CD4-positive, alpha-beta T cell (primary cell): ENCODE measurements at regions not wholly inside any gene's neighbourhood (a gene's known extent, or its start where the extent isn't known, plus 50 kb on each side); places are given as distances from the start of the nearest gene placed in this dataset.

Experiments
- ATAC-seq: fragments of 200-7000 bp; cut with Tn5 transposase; one replicate; pipeline ENCODE4 v1.10.0; 2022; ENCODE audit warnings: mild to moderate bottlenecking; ENCODE audit not compliant: poor library complexity
- CTCF ChIA-PET: fragments of 350-600 bp; sonication (Branson Sonifier 250); formaldehyde crosslinking; loops from one replicate; lab custom pipeline; 2021; ENCODE audit warnings: antibody characterized with exemption, inconsistent platforms; lab: Charles Lee
- POLR2A ChIA-PET: fragments of 350-600 bp; sonication (Branson Sonifier 250); formaldehyde crosslinking; loops from one replicate; lab custom pipeline; 2021; ENCODE audit warnings: antibody characterized with exemption, inconsistent platforms; lab: Charles Lee
- DNase-seq, 14 experiments: peaks; one replicate each; pipeline ENCODE4 v3.0.0-alpha.2; 2013 to 2020; ENCODE audit warnings: mixed read lengths in 2 of 14
- H3K27ac ChIP-seq, 2 donors: one replicate each; pipeline versions ENCODE4 v1.5.1 to v1.7.0; 2013; ENCODE audit warnings: low read length in 2 of 2, low read depth in 1 of 2, mild to moderate bottlenecking in 1 of 2
- H3K27me3 ChIP-seq, 2 experiments: 1 replicate in 1 of 2; 2 replicates in 1 of 2; pipeline versions ENCODE4 v1.6.1 to v1.7.0; 2013; ENCODE audit warnings: low read length in 2 of 2, control low read depth in 1 of 2, mild to moderate bottlenecking in 1 of 2, moderate library complexity in 1 of 2; ENCODE audit not compliant: insufficient read depth in 2 of 2, control insufficient read depth in 1 of 2
- H3K36me3 ChIP-seq: one replicate; pipeline ENCODE4 v1.6.1; 2013; ENCODE audit warnings: low read length, control low read depth; ENCODE audit not compliant: insufficient read depth
- H3K4me1 ChIP-seq: one replicate; pipeline ENCODE4 v1.6.1; 2013; ENCODE audit warnings: low read length, control low read depth; ENCODE audit not compliant: insufficient read depth
- H3K4me3 ChIP-seq: one replicate; pipeline ENCODE4 v1.5.1; 2013; ENCODE audit warnings: mild to moderate bottlenecking, low read length, moderate library complexity
- H3K9me3 ChIP-seq, 2 experiments: 1 replicate in 1 of 2; 2 replicates in 1 of 2; pipeline versions ENCODE4 v1.6.1 to v1.7.0; 2013; ENCODE audit warnings: low read length in 2 of 2, mild to moderate bottlenecking in 2 of 2, control low read depth in 1 of 2, moderate library complexity in 1 of 2; ENCODE audit not compliant: control insufficient read depth in 1 of 2, insufficient read depth in 1 of 2
- H3K27ac Mint-ChIP-seq: one replicate; pipeline ENCODE4 v1.8.0; 2020; ENCODE audit warnings: mixed read lengths
- H3K27me3 Mint-ChIP-seq: one replicate; pipeline ENCODE4 v1.8.0; 2021; ENCODE audit warnings: mixed read lengths
- H3K36me3 Mint-ChIP-seq: one replicate; pipeline ENCODE4 v1.8.0; 2021; ENCODE audit warnings: low read depth, mixed read lengths
- H3K4me1 Mint-ChIP-seq: one replicate; pipeline ENCODE4 v1.8.0; 2021; ENCODE audit warnings: low read depth, mixed read lengths
- H3K4me3 Mint-ChIP-seq: one replicate; pipeline ENCODE4 v1.8.0; 2020; ENCODE audit warnings: mild to moderate bottlenecking, mixed read lengths
- H3K9me3 Mint-ChIP-seq: one replicate; pipeline ENCODE4 v1.8.0; 2020; ENCODE audit warnings: mixed read lengths
- CTCF ChIP-seq: fragments of 200-600 bp; IDR thresholded peaks from one replicate; pipeline ENCODE4 v1.8.0; 2022; ENCODE audit warnings: antibody characterized with exemption, mild to moderate bottlenecking
- intact Hi-C, 2 experiments: fragments of 100-400 bp; cut with DNase I in 1 of 2; cut with micrococcal nuclease in 1 of 2; formaldehyde crosslinking; loops; one replicate each; pipeline versions ENCODE4 v1.15.1 to v1.9.0; 2023 to 2025; cut with DNase I, micrococcal nuclease

DNA sequence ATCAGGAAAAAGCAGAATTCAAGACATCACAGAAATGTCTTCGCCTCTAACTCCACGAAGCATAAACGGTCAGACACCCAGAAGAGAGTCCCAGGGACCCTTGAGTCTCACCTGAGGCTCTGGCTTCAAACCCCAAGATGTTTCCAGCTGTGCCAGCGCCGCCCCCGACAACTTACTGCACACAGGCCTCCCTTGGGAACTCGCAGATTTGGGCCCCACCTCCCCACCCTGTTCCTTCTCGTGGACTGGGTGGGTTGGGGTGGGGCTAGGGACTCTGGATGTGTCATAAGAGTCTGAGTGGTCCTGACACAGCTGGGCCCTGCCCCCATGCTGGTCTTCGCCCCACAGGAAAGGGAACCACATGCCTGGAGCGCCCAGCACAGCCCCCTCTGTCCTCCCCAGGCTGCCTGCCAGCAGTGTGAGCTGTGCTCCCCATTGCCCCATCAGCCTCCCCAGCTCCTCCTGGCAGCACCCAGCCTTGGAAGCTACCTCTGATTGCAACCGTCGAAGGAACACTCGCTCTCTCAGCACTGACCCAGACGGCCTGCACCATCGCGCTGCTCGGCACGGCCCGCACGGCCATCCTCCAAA, 147.5 kb downstream of the CRYBB2 start:
- no peak for ATAC-seq
- intact Hi-C loops = loop anchor here (10.0 kb wide), 2 partner anchors 338 to 408 kb away; no protein-coding TSS in a partner anchor
- CTCF ChIA-PET = no interaction called here

GRCh38 chr22:25367756-25368155, 148.3 kb downstream of the CRYBB2 start:
- no peak overlapping the region for H3K27ac Mint-ChIP-seq
- no peak overlapping the region for H3K4me3 Mint-ChIP-seq

More for the DNA sequence above, 147.5 kb downstream of the CRYBB2 start:
- Mint-ChIP-seq H3K4me3 (no peak overlapping the region), H3K4me1 (no peaks in the 10 kb centered on the region), H3K27me3 (no peaks in the 10 kb centered on the region), H3K27ac (no peak overlapping the region), H3K36me3 (peaks cover 13% of the 10 kb centered on the region), H3K9me3 (no peaks in the 10 kb centered on the region)
- no peak overlapping the region for H3K27ac ChIP-seq
- peaks cover 7% of the 10 kb centered on the region for H3K4me1 ChIP-seq
- POLR2A ChIA-PET = no interaction called here
- no peak for DNase-seq
- TF ChIP-seq CTCF = no peak
- H3K4me3 ChIP-seq = no peak overlapping the region
- H3K9me3 ChIP-seq = no peaks in the 10 kb centered on the region
- H3K27me3 ChIP-seq = no peaks in the 10 kb centered on the region
- no peaks in the 10 kb centered on the region for H3K36me3 ChIP-seq

DNA sequence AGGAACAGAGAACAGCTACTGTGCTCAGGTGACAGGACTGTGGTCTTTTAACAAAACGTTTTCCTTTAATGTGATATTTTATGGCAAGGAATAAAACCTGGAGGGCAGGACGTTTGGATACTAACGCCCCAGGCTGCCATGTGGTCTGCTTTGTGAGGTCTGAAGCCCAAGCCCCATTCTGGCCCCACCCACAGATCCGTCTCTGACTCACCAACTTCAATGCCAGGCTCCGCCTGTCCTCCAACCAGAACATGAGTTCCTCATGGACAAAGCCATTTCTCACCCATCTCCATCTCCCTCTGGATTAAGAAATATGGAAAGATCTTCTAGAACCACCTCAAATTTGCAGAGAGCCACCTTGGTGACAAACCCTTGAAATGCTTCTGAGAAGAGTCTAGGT, 148.8 kb downstream of the CRYBB2 start:
- no peaks in the 10 kb centered on the region for H3K9me3 ChIP-seq
- Mint-ChIP-seq H3K27me3 (no peaks in the 10 kb centered on the region), H3K36me3 (peaks cover 19% of the 10 kb centered on the region), H3K4me3 (no peak overlapping the region), H3K27ac (no peak overlapping the region), H3K4me1 (no peaks in the 10 kb centered on the region), H3K9me3 (no peaks in the 10 kb centered on the region)
- no peak overlapping the region for H3K27ac ChIP-seq
- POLR2A ChIA-PET = no interaction called here
- no peaks in the 10 kb centered on the region for H3K4me1 ChIP-seq
- CTCF ChIA-PET = no interaction called here
- H3K36me3 ChIP-seq = no peaks in the 10 kb centered on the region
- ATAC-seq (no peak), DNase-seq (no peak)
- no peak overlapping the region for H3K4me3 ChIP-seq
- intact Hi-C loops = loop anchor here (10.0 kb wide), 2 partner anchors 337 to 407 kb away; no protein-coding TSS in a partner anchor
- no peaks in the 10 kb centered on the region for H3K27me3 ChIP-seq
- no peak for TF ChIP-seq CTCF

More at GRCh38 chr22:25367756-25368155, 148.3 kb downstream of the CRYBB2 start:
- intact Hi-C loops = loop anchor here (10.0 kb wide), 2 partner anchors 337 to 407 kb away; no protein-coding TSS in a partner anchor
- Histone ChIP-seq H3K4me3 (no peak overlapping the region), H3K9me3 (no peaks in the 10 kb centered on the region), H3K27me3 (no peaks in the 10 kb centered on the region), H3K27ac (no peak overlapping the region), H3K4me1 (no peaks in the 10 kb centered on the region), H3K36me3 (no peaks in the 10 kb centered on the region)
- no peaks in the 10 kb centered on the region for H3K9me3 Mint-ChIP-seq
- no peak for DNase-seq
- ChIA-PET CTCF (no interaction called here), POLR2A (no interaction called here)
- H3K36me3 Mint-ChIP-seq = peaks cover 16% of the 10 kb centered on the region
- no peaks in the 10 kb centered on the region for H3K27me3 Mint-ChIP-seq
- no peaks in the 10 kb centered on the region for H3K4me1 Mint-ChIP-seq
- ATAC-seq = no peak
- no peak for TF ChIP-seq CTCF
